ENCODE measurements at regions not wholly inside any gene's neighbourhood (a gene's known extent, or its start where the extent isn't known, plus 50 kb on each side); places are given as distances from the start of the nearest gene placed in this dataset.

DNA sequence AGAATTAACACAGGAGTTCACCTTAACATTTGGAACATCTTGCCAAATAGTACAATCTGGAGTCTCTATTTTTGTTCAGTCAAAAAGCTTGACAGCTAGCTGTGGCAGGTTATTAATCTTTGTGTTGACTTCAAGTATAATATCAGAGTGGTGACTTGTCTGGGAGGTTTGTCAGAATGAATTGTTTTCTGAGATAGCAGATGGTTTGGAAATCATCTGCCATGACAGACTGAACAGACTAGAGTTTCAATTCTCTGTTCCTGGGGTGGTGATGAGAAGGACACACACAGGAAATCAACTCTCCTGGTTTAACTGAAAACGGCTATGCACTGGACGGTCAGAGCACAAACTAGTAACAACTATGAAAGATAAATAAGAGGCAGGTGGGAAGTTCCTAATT lies 203.3 kb upstream of the EMCN start:
- ChIA-PET CTCF (interaction anchor here (0.7 kb wide), 1 partner anchor 20 kb away, joined by 3 read pairs; no protein-coding TSS in a partner anchor), POLR2A (no interaction called here)

DNA sequence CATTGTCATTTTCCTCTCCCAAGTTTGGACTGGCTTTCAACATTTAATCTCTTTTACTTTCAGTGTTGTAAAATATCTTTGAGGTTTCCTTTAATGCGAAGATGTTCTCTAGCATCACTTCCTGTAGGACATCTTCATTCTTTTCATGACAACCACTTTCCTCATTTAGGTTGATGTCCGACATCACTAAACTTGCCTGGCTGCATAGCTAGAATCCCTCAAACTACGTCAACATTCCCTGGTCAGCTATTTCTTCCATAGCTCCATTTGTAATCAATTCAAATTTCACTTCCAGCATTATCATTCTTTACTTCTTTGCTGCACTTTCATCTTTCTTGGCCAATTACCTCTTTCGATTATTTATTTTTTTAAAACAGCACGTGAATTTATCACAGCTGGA lies 198.6 kb upstream of the EMCN start:
- H3K27me3 ChIP-seq (ENCODE audit: control insufficient read depth, insufficient read depth, low read length): no peaks in the 10 kb centered on the region

More for the DNA sequence above, 203.3 kb upstream of the EMCN start:
- DNase-seq (ENCODE audit: low read depth): no peak
- Histone ChIP-seq H3K36me3 (ENCODE audit: control insufficient read depth, insufficient read depth, low read length) (no peaks in the 10 kb centered on the region), H3K27me3 (ENCODE audit: control insufficient read depth, insufficient read depth, low read length) (no peaks in the 10 kb centered on the region), H3K4me3 (ENCODE audit: low read depth, low read length) (no peak overlapping the region)
- TF ChIP-seq, protein P1, sequence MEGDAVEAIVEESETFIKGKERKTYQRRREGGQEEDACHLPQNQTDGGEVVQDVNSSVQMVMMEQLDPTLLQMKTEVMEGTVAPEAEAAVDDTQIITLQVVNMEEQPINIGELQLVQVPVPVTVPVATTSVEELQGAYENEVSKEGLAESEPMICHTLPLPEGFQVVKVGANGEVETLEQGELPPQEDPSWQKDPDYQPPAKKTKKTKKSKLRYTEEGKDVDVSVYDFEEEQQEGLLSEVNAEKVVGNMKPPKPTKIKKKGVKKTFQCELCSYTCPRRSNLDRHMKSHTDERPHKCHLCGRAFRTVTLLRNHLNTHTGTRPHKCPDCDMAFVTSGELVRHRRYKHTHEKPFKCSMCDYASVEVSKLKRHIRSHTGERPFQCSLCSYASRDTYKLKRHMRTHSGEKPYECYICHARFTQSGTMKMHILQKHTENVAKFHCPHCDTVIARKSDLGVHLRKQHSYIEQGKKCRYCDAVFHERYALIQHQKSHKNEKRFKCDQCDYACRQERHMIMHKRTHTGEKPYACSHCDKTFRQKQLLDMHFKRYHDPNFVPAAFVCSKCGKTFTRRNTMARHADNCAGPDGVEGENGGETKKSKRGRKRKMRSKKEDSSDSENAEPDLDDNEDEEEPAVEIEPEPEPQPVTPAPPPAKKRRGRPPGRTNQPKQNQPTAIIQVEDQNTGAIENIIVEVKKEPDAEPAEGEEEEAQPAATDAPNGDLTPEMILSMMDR (IDR thresholded peaks at IDR 0.05; ENCODE audit: insufficient read depth, low read depth, low read length): no peak

DNA sequence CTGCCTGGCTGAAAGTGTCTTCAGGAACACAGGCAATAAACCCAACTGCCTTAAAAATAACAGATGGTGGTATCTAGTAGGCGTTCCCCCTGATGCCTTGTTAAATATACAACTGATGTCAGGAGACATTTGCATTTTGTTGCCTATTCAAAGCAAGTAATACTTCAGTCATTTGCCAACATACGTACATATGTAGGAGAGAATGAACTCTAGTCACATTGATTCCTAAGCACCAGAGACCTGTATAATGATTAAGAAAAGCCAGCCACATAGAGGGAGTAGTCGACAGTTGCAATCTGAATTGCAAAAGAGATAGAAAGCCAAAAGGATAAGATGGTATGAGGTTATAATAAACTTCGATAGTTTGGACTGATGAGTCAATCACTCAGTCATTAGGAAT lies 191.0 kb upstream of the EMCN start:
- H3K27me3 ChIP-seq (ENCODE audit: control insufficient read depth, insufficient read depth, low read length): no peaks in the 10 kb centered on the region
- no peak overlapping the region for H3K4me3 ChIP-seq (ENCODE audit: low read depth, low read length)
- no peak for DNase-seq (ENCODE audit: low read depth)
- POLR2A ChIA-PET: no interaction called here
- CTCF ChIA-PET: no interaction called here
- TF ChIP-seq, protein P1 (IDR thresholded peaks at IDR 0.05; ENCODE audit: insufficient read depth, low read depth, low read length): no peak
- no peaks in the 10 kb centered on the region for H3K36me3 ChIP-seq (ENCODE audit: control insufficient read depth, insufficient read depth, low read length)

More for the DNA sequence above, 198.6 kb upstream of the EMCN start:
- ChIA-PET CTCF (no interaction called here), POLR2A (no interaction called here)
- Histone ChIP-seq H3K4me3 (ENCODE audit: low read depth, low read length) (no peak overlapping the region), H3K36me3 (ENCODE audit: control insufficient read depth, insufficient read depth, low read length) (no peaks in the 10 kb centered on the region)
- TF ChIP-seq, protein P1 (IDR thresholded peaks at IDR 0.05; ENCODE audit: insufficient read depth, low read depth, low read length): no peak
- no peak for DNase-seq (ENCODE audit: low read depth)

DNA sequence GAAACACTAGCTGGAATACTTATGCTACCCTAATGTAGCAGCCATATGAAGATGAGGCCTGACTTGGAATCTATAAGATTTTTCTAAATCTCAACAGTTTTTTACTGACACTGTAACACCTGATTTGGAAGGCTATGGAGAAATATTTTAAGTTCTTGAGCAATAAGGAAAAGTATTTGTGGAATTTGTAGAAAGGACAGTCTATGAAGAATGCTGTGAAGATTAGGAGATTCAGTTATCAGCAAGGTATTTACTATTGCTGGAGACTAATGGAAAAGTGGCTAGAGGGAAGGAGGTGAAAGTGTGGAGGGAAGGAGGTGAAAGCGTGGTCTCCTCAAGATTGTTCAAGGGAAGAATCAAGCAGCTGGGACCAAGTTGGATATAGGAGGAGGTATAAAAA lies 190.0 kb upstream of the EMCN start:
- H3K36me3 ChIP-seq (ENCODE audit: control insufficient read depth, insufficient read depth, low read length): no peaks in the 10 kb centered on the region
- no peak overlapping the region for H3K4me3 ChIP-seq (ENCODE audit: low read depth, low read length)
- ChIA-PET POLR2A (no interaction called here), CTCF (interaction anchor here (0.8 to 1.1 kb wide), 2 partner anchors 16 to 251 kb away, joined by 3 read pairs; no protein-coding TSS in a partner anchor)
- TF ChIP-seq, protein P1 (IDR thresholded peaks at IDR 0.05; ENCODE audit: insufficient read depth, low read depth, low read length): no peak
- no peak for DNase-seq (ENCODE audit: low read depth)
- H3K27me3 ChIP-seq (ENCODE audit: control insufficient read depth, insufficient read depth, low read length): no peaks in the 10 kb centered on the region

DNA sequence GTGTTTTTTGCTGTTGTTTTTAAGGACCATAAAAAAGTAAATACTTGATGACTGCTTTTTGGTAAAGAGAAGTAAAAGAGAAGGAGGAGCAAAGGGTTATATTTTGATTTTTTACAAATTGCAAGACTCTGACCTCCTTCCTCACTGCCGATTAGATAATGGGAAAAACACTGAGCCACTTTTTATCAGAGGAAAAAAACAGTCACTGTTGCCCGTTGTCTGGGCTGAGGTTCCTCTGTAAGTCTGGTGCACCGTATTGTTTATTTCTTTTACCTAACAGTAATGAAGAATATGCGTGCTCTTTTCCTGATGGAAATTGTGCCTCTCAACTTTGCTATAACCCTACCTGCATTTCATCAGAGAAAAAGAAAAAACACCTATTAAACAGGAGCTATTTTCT lies 178.7 kb upstream of the EMCN start:
- ChIA-PET POLR2A (no interaction called here), CTCF (interaction anchor here (0.6 kb wide), 1 partner anchor 1172 kb away, joined by 3 read pairs; no protein-coding TSS in a partner anchor)
- TF ChIP-seq, protein P1 (IDR thresholded peaks at IDR 0.05; ENCODE audit: insufficient read depth, low read depth, low read length): no peak
- H3K36me3 ChIP-seq (ENCODE audit: control insufficient read depth, insufficient read depth, low read length): no peaks in the 10 kb centered on the region
- H3K4me3 ChIP-seq (ENCODE audit: low read depth, low read length): no peak overlapping the region
- H3K27me3 ChIP-seq (ENCODE audit: control insufficient read depth, insufficient read depth, low read length): no peaks in the 10 kb centered on the region
- DNase-seq (ENCODE audit: low read depth): no peak
